AG10803 (cell line): ENCODE measurements at regions not wholly inside any gene's neighbourhood (a gene's known extent, or its start where the extent isn't known, plus 50 kb on each side); places are given as distances from the start of the nearest gene placed in this dataset.

Experiments
- DNase-seq: peaks from one replicate; pipeline ENCODE4 v3.0.0; 2010; ENCODE audit warnings: low read depth
- H3K4me3 ChIP-seq: 2 replicates; pipeline ENCODE4 v1.5.1; 2011; ENCODE audit warnings: mild to moderate bottlenecking, low read length, control low read depth
- TF ChIP-seq, protein P1 (sequence below): conservative IDR thresholded peaks from 2 replicates; pipeline ENCODE4 v1.5.1; 2011; ENCODE audit warnings: mild to moderate bottlenecking, low read length, control low read depth, inconsistent platforms

- no peak for DNase-seq
- TF ChIP-seq, protein P1, sequence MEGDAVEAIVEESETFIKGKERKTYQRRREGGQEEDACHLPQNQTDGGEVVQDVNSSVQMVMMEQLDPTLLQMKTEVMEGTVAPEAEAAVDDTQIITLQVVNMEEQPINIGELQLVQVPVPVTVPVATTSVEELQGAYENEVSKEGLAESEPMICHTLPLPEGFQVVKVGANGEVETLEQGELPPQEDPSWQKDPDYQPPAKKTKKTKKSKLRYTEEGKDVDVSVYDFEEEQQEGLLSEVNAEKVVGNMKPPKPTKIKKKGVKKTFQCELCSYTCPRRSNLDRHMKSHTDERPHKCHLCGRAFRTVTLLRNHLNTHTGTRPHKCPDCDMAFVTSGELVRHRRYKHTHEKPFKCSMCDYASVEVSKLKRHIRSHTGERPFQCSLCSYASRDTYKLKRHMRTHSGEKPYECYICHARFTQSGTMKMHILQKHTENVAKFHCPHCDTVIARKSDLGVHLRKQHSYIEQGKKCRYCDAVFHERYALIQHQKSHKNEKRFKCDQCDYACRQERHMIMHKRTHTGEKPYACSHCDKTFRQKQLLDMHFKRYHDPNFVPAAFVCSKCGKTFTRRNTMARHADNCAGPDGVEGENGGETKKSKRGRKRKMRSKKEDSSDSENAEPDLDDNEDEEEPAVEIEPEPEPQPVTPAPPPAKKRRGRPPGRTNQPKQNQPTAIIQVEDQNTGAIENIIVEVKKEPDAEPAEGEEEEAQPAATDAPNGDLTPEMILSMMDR, result no peak
- H3K4me3 ChIP-seq, result no peak overlapping the region
Measured at GRCh38 chr14:97025722-97026121, 228.5 kb downstream of the VRK1 start.

DNA sequence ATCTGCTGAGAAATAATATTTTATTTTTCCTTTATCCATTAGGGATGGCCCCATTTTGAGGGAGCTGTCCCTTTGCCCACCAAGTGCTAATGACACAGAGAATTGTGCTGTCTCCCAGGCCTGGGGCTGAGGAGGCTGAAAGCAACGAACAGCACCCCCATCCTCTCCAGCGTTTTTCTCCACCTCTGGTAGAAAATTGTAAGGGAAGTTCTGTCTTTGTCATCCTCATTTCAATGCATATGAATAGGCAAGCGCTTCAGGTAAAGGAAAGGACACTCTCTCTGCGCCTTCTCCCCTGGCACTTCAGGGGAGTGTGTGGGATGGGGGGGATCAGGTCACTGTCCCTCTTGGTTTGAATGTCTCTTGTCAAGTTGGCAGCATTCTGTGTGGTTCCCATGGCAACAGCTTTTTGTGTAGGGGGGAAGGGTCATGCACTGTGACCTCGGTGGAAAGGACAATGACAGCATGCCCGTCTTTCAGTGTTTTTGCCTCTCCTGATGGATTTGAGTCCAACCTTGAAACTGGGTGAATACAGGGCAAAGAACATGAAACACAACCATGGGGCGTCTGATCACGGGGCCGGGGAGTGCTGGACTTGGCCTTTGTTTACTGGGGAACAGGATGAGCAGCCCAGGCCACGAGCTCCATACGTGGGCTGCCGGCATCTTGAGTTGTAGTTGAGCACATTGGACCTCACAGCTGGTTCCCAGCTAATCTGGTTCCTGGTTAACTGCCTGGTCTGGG, 230.2 kb downstream of the VRK1 start:
- TF ChIP-seq, protein P1, result no peak
- no peak for DNase-seq
- H3K4me3 ChIP-seq, result no peak overlapping the region

- DNase-seq, result no peak
- TF ChIP-seq, protein P1, result no peak
- H3K4me3 ChIP-seq, result no peak overlapping the region
Measured at GRCh38 chr14:97028382-97028781, 231.2 kb downstream of the VRK1 start.

DNA sequence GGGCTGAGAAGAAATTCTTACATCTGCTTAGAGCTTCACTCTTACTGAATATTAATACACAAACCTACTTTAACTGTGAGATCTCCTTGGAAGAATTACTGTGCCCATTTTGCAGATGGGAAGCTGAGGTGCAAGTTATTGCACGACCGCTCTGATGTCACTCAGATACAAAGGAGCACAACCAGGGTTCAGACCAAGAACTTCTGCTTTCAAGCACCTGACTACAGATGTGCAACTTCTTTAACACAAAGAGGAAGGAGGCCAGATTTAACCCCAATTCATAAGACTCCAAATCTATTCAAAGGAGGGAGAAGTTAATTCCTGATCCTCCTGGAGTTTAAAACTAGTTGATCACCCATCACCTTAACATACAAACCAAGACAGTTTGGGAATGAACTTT, 232.6 kb downstream of the VRK1 start:
- H3K4me3 ChIP-seq, result no peak overlapping the region
- TF ChIP-seq, protein P1, result no peak
- no peak for DNase-seq

GRCh38 chr14:97031530-97031929, 234.3 kb downstream of the VRK1 start:
- TF ChIP-seq, protein P1, result no peak

GRCh38 chr14:97033556-97034081, 236.4 kb downstream of the VRK1 start:
- TF ChIP-seq, protein P1, result no peak
- DNase-seq, result no peak
- no peak overlapping the region for H3K4me3 ChIP-seq

More at GRCh38 chr14:97031530-97031929, 234.3 kb downstream of the VRK1 start:
- no peak for DNase-seq
- no peak overlapping the region for H3K4me3 ChIP-seq
